Tibial nerve (tissue), 4 donors: ENCODE measurements at regions not wholly inside any gene's neighbourhood (a gene's known extent, or its start where the extent isn't known, plus 50 kb on each side); places are given as distances from the start of the nearest gene placed in this dataset.

Source experiments
- CTCF ChIP-seq, 5 experiments: fragments of 200-600 bp in 3 of 5; fragments of 450-650 bp in 2 of 5; sonication (generic) in 3 of 5; IDR thresholded peaks; one replicate each; pipeline ENCODE4 v1.5.1; 2016 to 2019; ENCODE audit warnings: antibody characterized with exemption in 5 of 5, mild to moderate bottlenecking in 3 of 5, moderate library complexity in 2 of 5
- EP300 ChIP-seq, 2 donors: sonication (generic); formaldehyde crosslinking; IDR thresholded peaks; one replicate each; pipeline ENCODE4 v1.6.1; 2017; ENCODE audit warnings: antibody characterized with exemption in 2 of 2, mild to moderate bottlenecking in 1 of 2
- POLR2A ChIP-seq, 2 donors: fragments of 450-650 bp; IDR thresholded peaks; one replicate each; pipeline ENCODE4 v1.6.1; 2017; ENCODE audit warnings: antibody characterized with exemption in 2 of 2, mild to moderate bottlenecking in 2 of 2, moderate library complexity in 2 of 2

- TF ChIP-seq POLR2A (IDR thresholded peaks at IDR 0.05) (no peak), CTCF (IDR thresholded peaks at IDR 0.05) (no peak), EP300 (IDR thresholded peaks at IDR 0.05) (no peak)
Measured at GRCh38 chr9:87096506-87096905, 149.2 kb upstream of the GAS1 start.
